ENCODE measurements at regions not wholly inside any gene's neighbourhood (a gene's known extent, or its start where the extent isn't known, plus 50 kb on each side); places are given as distances from the start of the nearest gene placed in this dataset.

DNA sequence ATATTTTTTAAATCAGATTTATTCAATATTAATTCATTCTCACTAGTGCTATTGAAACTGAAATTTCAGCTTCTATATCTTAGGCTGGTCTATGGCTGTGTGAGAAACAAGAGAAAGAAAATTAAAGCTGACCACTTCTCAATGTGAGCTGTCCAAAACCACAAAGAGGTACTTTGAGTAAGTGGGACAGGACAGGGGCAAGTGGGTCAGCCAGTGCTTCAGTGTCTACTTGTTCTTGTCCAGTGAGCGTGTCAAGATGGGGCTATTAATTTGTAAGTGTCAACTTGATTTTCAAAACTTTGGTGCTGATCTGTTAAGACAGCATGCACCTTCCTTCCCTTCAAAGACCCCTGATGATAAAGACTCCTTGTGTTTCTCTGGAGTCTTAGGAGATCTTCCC, 533.9 kb downstream of the PLPP3 start:
- CTCF ChIA-PET, result interaction anchor here (1.4 kb wide), 1 partner anchor 18 kb away, joined by 4 read pairs; no protein-coding TSS in a partner anchor
- ATAC-seq (no peak), DNase-seq (ENCODE audit: low read depth in 1 of 2, low spot score in 1 of 2) (no peak), FAIRE-seq (no peak)
- Histone ChIP-seq H3K4me2 (no peak overlapping the region), H3K4me1 (no peaks in the 10 kb centered on the region), H3K4me3 (no peak overlapping the region), H3K9me3 (no peaks in the 10 kb centered on the region), H3K27ac (no peak overlapping the region)
- POLR2A ChIA-PET, result no interaction called here
- TF ChIP-seq RCOR1 (IDR thresholded peaks at IDR 0.05; ENCODE audit: low read depth, low read length), result no peak
- TF ChIP-seq, protein P1, sequence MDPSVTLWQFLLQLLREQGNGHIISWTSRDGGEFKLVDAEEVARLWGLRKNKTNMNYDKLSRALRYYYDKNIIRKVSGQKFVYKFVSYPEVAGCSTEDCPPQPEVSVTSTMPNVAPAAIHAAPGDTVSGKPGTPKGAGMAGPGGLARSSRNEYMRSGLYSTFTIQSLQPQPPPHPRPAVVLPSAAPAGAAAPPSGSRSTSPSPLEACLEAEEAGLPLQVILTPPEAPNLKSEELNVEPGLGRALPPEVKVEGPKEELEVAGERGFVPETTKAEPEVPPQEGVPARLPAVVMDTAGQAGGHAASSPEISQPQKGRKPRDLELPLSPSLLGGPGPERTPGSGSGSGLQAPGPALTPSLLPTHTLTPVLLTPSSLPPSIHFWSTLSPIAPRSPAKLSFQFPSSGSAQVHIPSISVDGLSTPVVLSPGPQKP (IDR thresholded peaks at IDR 0.05; ENCODE audit: low read depth, low read length), result no peak
- TF ChIP-seq CEBPB (IDR thresholded peaks at IDR 0.05), result no peak
- no peak for TF ChIP-seq CHD4 (IDR thresholded peaks at IDR 0.05; ENCODE audit: borderline replicate concordance)
- 94% methylated on average over 1 of the region's 1 CpG for WGBS (ENCODE audit: missing lambda C conversion rate)

DNA sequence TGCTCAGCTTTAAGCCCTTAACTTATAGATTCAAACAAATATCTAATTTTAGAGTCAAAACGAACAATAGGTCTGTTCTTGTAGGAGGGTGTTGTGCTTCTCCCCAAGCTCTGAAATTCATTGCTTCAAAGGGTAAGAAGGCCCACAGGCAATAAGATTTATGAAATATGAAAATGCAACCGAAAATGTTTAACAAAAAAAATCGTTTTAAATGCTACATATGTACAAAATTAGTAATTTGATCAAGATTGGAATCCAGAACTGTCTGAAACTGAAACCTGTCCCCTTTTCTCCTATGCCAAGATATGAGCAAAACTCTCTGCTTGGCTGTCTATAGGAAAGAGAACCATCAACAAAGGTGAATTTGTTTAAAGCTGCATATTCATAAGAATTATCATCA, 534.3 kb downstream of the PLPP3 start:
- H3K9me3 ChIP-seq, result no peaks in the 10 kb centered on the region
- no peak overlapping the region for H3K4me3 ChIP-seq
- no peak for TF ChIP-seq RCOR1 (IDR thresholded peaks at IDR 0.05; ENCODE audit: low read depth, low read length)
- TF ChIP-seq ZC3H11A (IDR thresholded peaks at IDR 0.05), result no peak
- TF ChIP-seq EHMT2 (IDR thresholded peaks at IDR 0.05; ENCODE audit: low read depth), result no peak
- TF ChIP-seq ESRRA (IDR thresholded peaks at IDR 0.05; ENCODE audit: borderline replicate concordance, low read length), result no peak
- TF ChIP-seq, protein P2, sequence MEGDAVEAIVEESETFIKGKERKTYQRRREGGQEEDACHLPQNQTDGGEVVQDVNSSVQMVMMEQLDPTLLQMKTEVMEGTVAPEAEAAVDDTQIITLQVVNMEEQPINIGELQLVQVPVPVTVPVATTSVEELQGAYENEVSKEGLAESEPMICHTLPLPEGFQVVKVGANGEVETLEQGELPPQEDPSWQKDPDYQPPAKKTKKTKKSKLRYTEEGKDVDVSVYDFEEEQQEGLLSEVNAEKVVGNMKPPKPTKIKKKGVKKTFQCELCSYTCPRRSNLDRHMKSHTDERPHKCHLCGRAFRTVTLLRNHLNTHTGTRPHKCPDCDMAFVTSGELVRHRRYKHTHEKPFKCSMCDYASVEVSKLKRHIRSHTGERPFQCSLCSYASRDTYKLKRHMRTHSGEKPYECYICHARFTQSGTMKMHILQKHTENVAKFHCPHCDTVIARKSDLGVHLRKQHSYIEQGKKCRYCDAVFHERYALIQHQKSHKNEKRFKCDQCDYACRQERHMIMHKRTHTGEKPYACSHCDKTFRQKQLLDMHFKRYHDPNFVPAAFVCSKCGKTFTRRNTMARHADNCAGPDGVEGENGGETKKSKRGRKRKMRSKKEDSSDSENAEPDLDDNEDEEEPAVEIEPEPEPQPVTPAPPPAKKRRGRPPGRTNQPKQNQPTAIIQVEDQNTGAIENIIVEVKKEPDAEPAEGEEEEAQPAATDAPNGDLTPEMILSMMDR (IDR thresholded peaks at IDR 0.05), result no peak
- no peak for TF ChIP-seq ZSCAN20 (CRISPR knock-in tag; IDR thresholded peaks at IDR 0.05)
- TF ChIP-seq EHF (CRISPR knock-in tag; IDR thresholded peaks at IDR 0.05), result no peak
- TF ChIP-seq HDAC2 (IDR thresholded peaks at IDR 0.05), result no peak
- no peak for TF ChIP-seq NR3C1 (IDR thresholded peaks at IDR 0.05)
- TF ChIP-seq, protein P3, sequence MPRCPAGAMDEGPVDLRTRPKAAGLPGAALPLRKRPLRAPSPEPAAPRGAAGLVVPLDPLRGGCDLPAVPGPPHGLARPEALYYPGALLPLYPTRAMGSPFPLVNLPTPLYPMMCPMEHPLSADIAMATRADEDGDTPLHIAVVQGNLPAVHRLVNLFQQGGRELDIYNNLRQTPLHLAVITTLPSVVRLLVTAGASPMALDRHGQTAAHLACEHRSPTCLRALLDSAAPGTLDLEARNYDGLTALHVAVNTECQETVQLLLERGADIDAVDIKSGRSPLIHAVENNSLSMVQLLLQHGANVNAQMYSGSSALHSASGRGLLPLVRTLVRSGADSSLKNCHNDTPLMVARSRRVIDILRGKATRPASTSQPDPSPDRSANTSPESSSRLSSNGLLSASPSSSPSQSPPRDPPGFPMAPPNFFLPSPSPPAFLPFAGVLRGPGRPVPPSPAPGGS (IDR thresholded peaks at IDR 0.05), result no peak
- no peak for TF ChIP-seq MYC (IDR thresholded peaks at IDR 0.05; ENCODE audit: borderline replicate concordance, low read length)
- TF ChIP-seq, protein P4, sequence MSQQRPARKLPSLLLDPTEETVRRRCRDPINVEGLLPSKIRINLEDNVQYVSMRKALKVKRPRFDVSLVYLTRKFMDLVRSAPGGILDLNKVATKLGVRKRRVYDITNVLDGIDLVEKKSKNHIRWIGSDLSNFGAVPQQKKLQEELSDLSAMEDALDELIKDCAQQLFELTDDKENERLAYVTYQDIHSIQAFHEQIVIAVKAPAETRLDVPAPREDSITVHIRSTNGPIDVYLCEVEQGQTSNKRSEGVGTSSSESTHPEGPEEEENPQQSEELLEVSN (IDR thresholded peaks at IDR 0.05; ENCODE audit: borderline replicate concordance, low read depth), result no peak
- TF ChIP-seq, protein P5, sequence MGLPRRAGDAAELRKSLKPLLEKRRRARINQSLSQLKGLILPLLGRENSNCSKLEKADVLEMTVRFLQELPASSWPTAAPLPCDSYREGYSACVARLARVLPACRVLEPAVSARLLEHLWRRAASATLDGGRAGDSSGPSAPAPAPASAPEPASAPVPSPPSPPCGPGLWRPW (IDR thresholded peaks at IDR 0.05), result no peak
- TF ChIP-seq, protein P6, sequence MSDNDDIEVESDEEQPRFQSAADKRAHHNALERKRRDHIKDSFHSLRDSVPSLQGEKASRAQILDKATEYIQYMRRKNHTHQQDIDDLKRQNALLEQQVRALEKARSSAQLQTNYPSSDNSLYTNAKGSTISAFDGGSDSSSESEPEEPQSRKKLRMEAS (IDR thresholded peaks at IDR 0.05), result no peak
- TF ChIP-seq SREBF2 (IDR thresholded peaks at IDR 0.05), result no peak
- TF ChIP-seq GATA3 (IDR thresholded peaks at IDR 0.05; ENCODE audit: borderline replicate concordance), result no peak
- no peak for TF ChIP-seq NFE2L2 (conservative IDR thresholded peaks at IDR 0.05; ENCODE audit: low read length)
- TF ChIP-seq MAZ (IDR thresholded peaks at IDR 0.05; ENCODE audit: borderline replicate concordance, low read depth, low read length), result no peak
- no peak overlapping the region for H3K27ac ChIP-seq
- CTCF ChIA-PET, result interaction anchor here (1.4 kb wide), 1 partner anchor 19 kb away, joined by 4 read pairs; no protein-coding TSS in a partner anchor
- FAIRE-seq (no peak), ATAC-seq (no peak), DNase-seq (ENCODE audit: low read depth in 1 of 2, low spot score in 1 of 2) (no peak)
- H3K4me2 ChIP-seq, result no peak overlapping the region
- POLR2A ChIA-PET, result no interaction called here
- no peaks in the 10 kb centered on the region for H3K4me1 ChIP-seq
- 9% methylated on average over 3 of the region's 3 CpGs for WGBS (ENCODE audit: missing lambda C conversion rate)
